Limb (tissue), 2 donors: ENCODE measurements at regions not wholly inside any gene's neighbourhood (a gene's known extent, or its start where the extent isn't known, plus 50 kb on each side); places are given as distances from the start of the nearest gene placed in this dataset.

Experiments used
- DNase-seq, 2 donors: peaks; one replicate each; pipeline ENCODE4 v3.0.0-alpha.2; 2016; ENCODE audit errors: extremely low spot score in 2 of 2

- DNase-seq, result no peak
Observed at GRCh38 chr1:208584167-208584755, 340.1 kb upstream of the PLXNA2 start.

GRCh38 chr1:208587110-208587509 is 342.9 kb upstream of the PLXNA2 start:
- no peak for DNase-seq

GRCh38 chr1:208593306-208594006 is 349.3 kb upstream of the PLXNA2 start:
- no peak for DNase-seq

GRCh38 chr1:208595236-208595635 is 351.1 kb upstream of the PLXNA2 start:
- DNase-seq, result no peak

GRCh38 chr1:208595745-208596144 is 351.6 kb upstream of the PLXNA2 start:
- no peak for DNase-seq

GRCh38 chr1:208597571-208597970 is 353.4 kb upstream of the PLXNA2 start:
- DNase-seq, result no peak

GRCh38 chr1:208598021-208598420 is 353.8 kb upstream of the PLXNA2 start:
- no peak for DNase-seq

GRCh38 chr1:208599063-208599462 is 354.9 kb upstream of the PLXNA2 start:
- DNase-seq, result no peak

- DNase-seq, result no peak
Observed at GRCh38 chr1:208600456-208601190, 356.4 kb upstream of the PLXNA2 start.

- DNase-seq, result peak in 1 of 2 donors; percentile 32
Observed at GRCh38 chr1:208601561-208601960, 357.4 kb upstream of the PLXNA2 start.

GRCh38 chr1:208603721-208604120 is 359.5 kb upstream of the PLXNA2 start:
- no peak for DNase-seq

GRCh38 chr1:208604295-208604694 is 360.1 kb upstream of the PLXNA2 start:
- DNase-seq, result no peak

- DNase-seq, result no peak
Observed at GRCh38 chr1:208606959-208607358, 362.8 kb upstream of the PLXNA2 start.

GRCh38 chr1:208607616-208608015 is 363.4 kb upstream of the PLXNA2 start:
- DNase-seq, result no peak

GRCh38 chr1:208614610-208615009 is 370.4 kb upstream of the PLXNA2 start:
- no peak for DNase-seq

- DNase-seq, result no peak
Observed at GRCh38 chr1:208615371-208615770, 371.2 kb upstream of the PLXNA2 start.

- DNase-seq, result no peak
Observed at GRCh38 chr1:208616776-208617175, 372.6 kb upstream of the PLXNA2 start.

GRCh38 chr1:208628022-208628914 is 384.1 kb upstream of the PLXNA2 start:
- no peak for DNase-seq

- DNase-seq, result no peak
Observed at GRCh38 chr1:208631092-208631491, 386.9 kb upstream of the PLXNA2 start.

GRCh38 chr1:208631506-208631905 is 387.3 kb upstream of the PLXNA2 start:
- DNase-seq, result no peak

GRCh38 chr1:208634346-208635140 is 390.4 kb upstream of the PLXNA2 start:
- DNase-seq, result no peak
